Renal cortical epithelial cell (primary cell): ENCODE measurements at regions not wholly inside any gene's neighbourhood (a gene's known extent, or its start where the extent isn't known, plus 50 kb on each side); places are given as distances from the start of the nearest gene placed in this dataset.

Experiments
- DNase-seq: peaks from one replicate; pipeline ENCODE4 v3.0.0-alpha.2; 2011; ENCODE audit warnings: low read depth

GRCh38 chr4:182126603-182127002 is 116.6 kb upstream of the TENM3 start:
- DNase-seq: no peak

- no peak for DNase-seq
Observed at GRCh38 chr4:182133033-182133432, 110.2 kb upstream of the TENM3 start.

- DNase-seq: no peak
Observed at GRCh38 chr4:182134261-182134660, 108.9 kb upstream of the TENM3 start.

GRCh38 chr4:182136201-182136600 is 107.0 kb upstream of the TENM3 start:
- DNase-seq: no peak

- no peak for DNase-seq
Observed at GRCh38 chr4:182137343-182137742, 105.9 kb upstream of the TENM3 start.

GRCh38 chr4:182139491-182139890 is 103.7 kb upstream of the TENM3 start:
- no peak for DNase-seq

- DNase-seq: no peak
Observed at GRCh38 chr4:182140547-182140946, 102.7 kb upstream of the TENM3 start.

GRCh38 chr4:182141061-182141460 is 102.1 kb upstream of the TENM3 start:
- DNase-seq: no peak

- DNase-seq: no peak
Observed at GRCh38 chr4:182142176-182143085, 100.8 kb upstream of the TENM3 start.

- peak; percentile 18 for DNase-seq
Observed at GRCh38 chr4:182143086-182143821, 99.9 kb upstream of the TENM3 start.

- DNase-seq: peak; percentile 20
Observed at GRCh38 chr4:182143822-182144625, 99.2 kb upstream of the TENM3 start.

GRCh38 chr4:182144626-182145333 is 98.4 kb upstream of the TENM3 start:
- no peak for DNase-seq

- DNase-seq: no peak
Observed at GRCh38 chr4:182145334-182145905, 97.8 kb upstream of the TENM3 start.

GRCh38 chr4:182147391-182147790 is 95.8 kb upstream of the TENM3 start:
- no peak for DNase-seq

- DNase-seq: no peak
Observed at GRCh38 chr4:182150645-182151044, 92.6 kb upstream of the TENM3 start.

- DNase-seq: no peak
Observed at GRCh38 chr4:182155806-182156205, 87.4 kb upstream of the TENM3 start.

GRCh38 chr4:182163180-182163579 is 80.0 kb upstream of the TENM3 start:
- DNase-seq: no peak

GRCh38 chr4:182169572-182169971 is 73.6 kb upstream of the TENM3 start:
- no peak for DNase-seq

- no peak for DNase-seq
Observed at GRCh38 chr4:182169987-182170386, 73.2 kb upstream of the TENM3 start.

- DNase-seq: no peak
Observed at GRCh38 chr4:182170417-182170935, 72.7 kb upstream of the TENM3 start.

- no peak for DNase-seq
Observed at GRCh38 chr4:182174979-182175378, 68.2 kb upstream of the TENM3 start.
